GM12878 (cell line): ENCODE measurements at regions not wholly inside any gene's neighbourhood (a gene's known extent, or its start where the extent isn't known, plus 50 kb on each side); places are given as distances from the start of the nearest gene placed in this dataset.

Source experiments
- ATAC-seq: fragments of 200-7000 bp; cut with Tn5 transposase; 3 replicates; pipeline ENCODE4 v1.9.1; 2020; ENCODE audit warnings: mild to moderate bottlenecking, moderate library complexity
- BruUV-seq: library from RNA; stranded (reverse); fragments of 400-500 nt; replicated peaks from 2 replicates; lab custom pipeline; 2021; lab: Mats Ljungman, UMichigan
- CTCF ChIA-PET: fragments of 300-600 bp; sonication (Branson Sonifier 250); formaldehyde crosslinking; extraction: SDS; loops from one replicate; lab custom pipeline; 2021; ENCODE audit warnings: inconsistent platforms; lab: Yijun Ruan, JAX
- POLR2A ChIA-PET: fragments of 350-600 bp; formaldehyde crosslinking; extraction: SDS; loops from one replicate; lab custom pipeline; 2021; ENCODE audit warnings: inconsistent platforms; lab: Charles Lee
- RAD21 ChIA-PET: fragments of 300-600 bp; sonication (Branson Sonifier 250); formaldehyde crosslinking; loops from one replicate; lab custom pipeline; 2023; ENCODE audit warnings: antibody characterized with exemption; ENCODE audit not compliant: unreplicated experiment; lab: Charles Lee
- SMC1A ChIA-PET: fragments of 300-600 bp; sonication (Branson Sonifier 250); formaldehyde crosslinking; loops from one replicate; lab custom pipeline; 2023; ENCODE audit not compliant: unreplicated experiment, uncharacterized antibody; lab: Charles Lee
- DNase-seq: peaks from one replicate; pipeline ENCODE4 v3.0.0-alpha.2; 2011; ENCODE audit warnings: low read depth, low spot score
- FAIRE-seq: peaks from 3 replicates; lab custom pipeline; 2011; peaks lifted over from hg19 to GRCh38; lab: Jason Lieb, UNC
- H2AFZ ChIP-seq: 2 replicates; pipeline ENCODE4 v1.6.0; 2011; ENCODE audit warnings: low read depth, low read length, control low read depth; ENCODE audit not compliant: control insufficient read depth
- H3K27ac ChIP-seq: 2 replicates; pipeline ENCODE4 v1.5.1; 2011; ENCODE audit warnings: control low read depth; ENCODE audit not compliant: control insufficient read depth, insufficient read depth
- H3K27me3 ChIP-seq, 2 experiments: replicated peaks in 1 of 2; 2 replicates each; pipeline versions ENCODE4 v1.6.0 to v1.6.1; 2011; ENCODE audit warnings: low read length in 1 of 2; ENCODE audit not compliant: control insufficient read depth in 2 of 2, insufficient read depth in 2 of 2
- H3K36me3 ChIP-seq, 2 experiments: 2 replicates each; pipeline ENCODE4 v1.5.1; 2011; ENCODE audit warnings: low read length in 1 of 2; ENCODE audit not compliant: control insufficient read depth in 2 of 2, insufficient read depth in 2 of 2
- H3K4me1 ChIP-seq: 2 replicates; pipeline ENCODE4 v1.6.1; 2011; ENCODE audit warnings: mild to moderate bottlenecking, low read length, moderate library complexity, mixed read lengths; ENCODE audit not compliant: control insufficient read depth, insufficient read depth
- H3K4me2 ChIP-seq: 2 replicates; pipeline ENCODE4 v1.6.0; 2011; ENCODE audit warnings: control low read depth; ENCODE audit not compliant: control insufficient read depth, insufficient read depth
- H3K4me3 ChIP-seq: fragments of 200-600 bp; sonication (generic); 2 replicates; pipeline ENCODE4 v1.5.1; 2016
- H3K79me2 ChIP-seq: 2 replicates; pipeline ENCODE4 v1.6.0; 2011; ENCODE audit warnings: low read length; ENCODE audit not compliant: control insufficient read depth, insufficient read depth
- H3K9ac ChIP-seq: 2 replicates; pipeline ENCODE4 v1.8.0; 2011; ENCODE audit warnings: low read length, control low read depth, mixed read lengths; ENCODE audit not compliant: control insufficient read depth, insufficient read depth
- H3K9me3 ChIP-seq: replicated peaks from 3 replicates; pipeline ENCODE4 v1.5.1; 2011; ENCODE audit warnings: mild to moderate bottlenecking, low read length; ENCODE audit not compliant: control insufficient read depth, insufficient read depth
- H4K20me1 ChIP-seq: 2 replicates; pipeline ENCODE4 v1.6.0; 2011; ENCODE audit not compliant: control insufficient read depth, insufficient read depth
- ATF7 ChIP-seq: fragments of 450-650 bp; IDR thresholded peaks from 2 replicates; pipeline ENCODE4 v1.6.1; 2016; ENCODE audit warnings: low read depth, mild to moderate bottlenecking
- EGR1 ChIP-seq, 2 experiments: IDR thresholded peaks; 1 replicate in 1 of 2; 2 replicates in 1 of 2; pipeline ENCODE4 v1.6.1; 2011 to 2012; ENCODE audit warnings: low read depth in 2 of 2, low read length in 2 of 2, borderline replicate concordance in 1 of 2, mild to moderate bottlenecking in 1 of 2, moderate library complexity in 1 of 2
- ELK1 ChIP-seq: IDR thresholded peaks from 2 replicates; pipeline ENCODE4 v1.6.1; 2012; ENCODE audit warnings: low read depth, low read length, improper control_type of control experiment
- IRF3 ChIP-seq: fragments of 450-650 bp; IDR thresholded peaks from 2 replicates; pipeline ENCODE4 v1.6.1; 2014; ENCODE audit warnings: mild to moderate bottlenecking
- IRF4 ChIP-seq: IDR thresholded peaks from 2 replicates; pipeline ENCODE4 v1.6.1; 2011; ENCODE audit warnings: low read depth, low read length
- IRF5 ChIP-seq: fragments of 450-650 bp; IDR thresholded peaks from 2 replicates; pipeline ENCODE4 v1.6.1; 2017; ENCODE audit warnings: borderline replicate concordance
- RELB ChIP-seq: fragments of 450-650 bp; IDR thresholded peaks from 2 replicates; pipeline ENCODE4 v1.6.1; 2017; ENCODE audit warnings: low read depth, mild to moderate bottlenecking, moderate library complexity
- SPI1 ChIP-seq: IDR thresholded peaks from 2 replicates; pipeline ENCODE4 v1.6.1; 2011; ENCODE audit warnings: low read depth, mild to moderate bottlenecking, low read length, moderate library complexity, borderline replicate concordance; ENCODE audit not compliant: insufficient read depth
- STAT1 ChIP-seq: fragments of 450-650 bp; conservative IDR thresholded peaks from 2 replicates; pipeline ENCODE4 v1.6.1; 2014; ENCODE audit warnings: antibody characterized with exemption, mild to moderate bottlenecking
- TCF3 ChIP-seq: IDR thresholded peaks from 2 replicates; pipeline ENCODE4 v1.6.1; 2012; ENCODE audit warnings: low read depth, mild to moderate bottlenecking, low read length, borderline replicate concordance; ENCODE audit not compliant: insufficient read depth
- WRNIP1 ChIP-seq: IDR thresholded peaks from 2 replicates; pipeline ENCODE4 v1.6.1; 2011; ENCODE audit warnings: low read depth, low read length, improper control_type of control experiment, borderline replicate concordance
- WGBS: methylation state at CpG from one replicate; pipeline ENCODE4 v1.1.6; 2016; ENCODE audit warnings: low lambda C conversion rate; ENCODE audit not compliant: insufficient replicate concordance, insufficient coverage; ENCODE audit errors: missing lambda C conversion rate; 5-methylcytosine and 5-hydroxymethylcytosine counted together
- in situ Hi-C: fragments of 300-500 bp; cut with MboI; formaldehyde crosslinking; loops from 9 replicates; pipeline ENCODE4 v1.14.3; 2018; ENCODE audit warnings: mixed read lengths
- intact Hi-C: fragments of 100-400 bp; cut with micrococcal nuclease; formaldehyde crosslinking; loops from one replicate; pipeline ENCODE4 v1.14.2; 2022; ENCODE audit not compliant: unreplicated experiment

- TF ChIP-seq IRF5: no peak
Observed at GRCh38 chr2:117502121-117502520, 312.4 kb upstream of the DDX18 start (continued).

GRCh38 chr2:117512307-117512706, 302.2 kb upstream of the DDX18 start:
- ATAC-seq (no peak), FAIRE-seq (no peak), DNase-seq (no peak)
- TF ChIP-seq ATF7 (no peak), IRF4 (no peak), EGR1 (IDR thresholded peaks at IDR 0.05; ENCODE audit: borderline replicate concordance in 1 of 2, low read depth in 2 of 2, low read length in 2 of 2) (no peak), SPI1 (no peak)
- POLR2A ChIA-PET: interaction anchor here (1.0 kb wide), 1 partner anchor 8 kb away, joined by 3 read pairs; no protein-coding TSS in a partner anchor
- Histone ChIP-seq H3K27me3 (no peaks in the 10 kb centered on the region), H4K20me1 (no peaks in the 10 kb centered on the region), H3K4me2 (no peak overlapping the region), H2AFZ (no peak overlapping the region), H3K9ac (no peak overlapping the region), H3K4me1 (no peaks in the 10 kb centered on the region), H3K36me3 (no peaks in the 10 kb centered on the region), H3K4me3 (no peak overlapping the region), H3K27ac (no peak overlapping the region), H3K9me3 (no peaks in the 10 kb centered on the region), H3K79me2 (no peaks in the 10 kb centered on the region)
- RAD21 ChIA-PET: no interaction called here
- intact Hi-C loops: no loop called here
- CTCF ChIA-PET: no interaction called here
- in situ Hi-C loops: no loop called here
- SMC1A ChIA-PET: no interaction called here
- BruUV-seq: no TSS peak
- 50% methylated on average over 2 of the region's 2 CpGs for WGBS

- no peak for FAIRE-seq
- TF ChIP-seq TCF3 (no peak), WRNIP1 (no peak), ELK1 (no peak), STAT1 (no peak), RELB (no peak), IRF3 (no peak)
Observed at GRCh38 chr2:117514371-117514770, 300.1 kb upstream of the DDX18 start.

More at GRCh38 chr2:117514371-117514770, 300.1 kb upstream of the DDX18 start:
- Histone ChIP-seq H3K79me2 (no peaks in the 10 kb centered on the region), H3K27me3 (no peaks in the 10 kb centered on the region), H3K36me3 (no peaks in the 10 kb centered on the region), H2AFZ (no peak overlapping the region), H3K4me2 (no peak overlapping the region), H3K27ac (no peak overlapping the region), H3K4me3 (no peak overlapping the region), H4K20me1 (no peaks in the 10 kb centered on the region), H3K4me1 (no peaks in the 10 kb centered on the region), H3K9ac (no peak overlapping the region), H3K9me3 (no peaks in the 10 kb centered on the region)
- ChIA-PET CTCF (no interaction called here), POLR2A (no interaction called here), RAD21 (no interaction called here), SMC1A (no interaction called here)
- in situ Hi-C loops (no loop called here), intact Hi-C loops (no loop called here)
- ATAC-seq: no peak
- no peak for DNase-seq
- BruUV-seq: no TSS peak
- WGBS: 0% methylated on average over 1 of the region's 1 CpG
